ENCODE measurements at regions not wholly inside any gene's neighbourhood (a gene's known extent, or its start where the extent isn't known, plus 50 kb on each side); places are given as distances from the start of the nearest gene placed in this dataset.

DNA sequence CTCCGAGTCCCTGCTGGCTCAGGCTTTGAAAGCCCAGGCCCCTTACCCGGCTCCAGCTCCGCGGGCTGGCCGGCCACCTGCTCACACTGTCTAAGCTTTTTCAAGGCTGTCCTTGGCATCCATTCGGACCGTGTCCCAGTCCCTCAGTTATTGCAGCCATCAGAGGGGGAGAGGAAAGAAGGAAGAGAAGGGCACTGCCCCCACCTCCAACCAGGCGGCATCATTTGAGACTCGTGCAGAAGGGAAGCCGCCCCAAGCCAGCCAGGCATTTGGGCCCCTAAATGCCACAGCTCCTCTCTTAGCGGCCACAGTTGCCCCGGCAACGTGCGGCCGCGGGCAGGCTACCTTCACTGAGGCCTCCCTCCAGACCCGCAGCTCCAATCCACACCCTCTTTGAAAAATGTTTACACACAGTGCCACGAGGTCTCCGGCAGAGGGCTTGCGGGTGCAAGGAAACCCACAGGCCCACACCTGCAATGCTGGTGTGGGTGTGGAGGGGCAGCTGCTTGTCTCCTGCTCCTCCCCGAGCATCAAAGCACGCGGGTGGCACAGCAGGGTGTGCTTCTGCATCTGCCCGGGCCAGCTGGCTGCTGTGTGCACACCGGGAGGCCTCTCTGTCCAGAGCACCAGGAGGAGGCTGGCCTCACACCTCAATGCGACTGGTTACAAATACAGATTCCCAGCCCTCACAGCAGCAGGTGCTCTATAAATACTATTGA, 124.4 kb downstream of the CTTN start:
- peak; percentile 99 for DNase-seq

DNA sequence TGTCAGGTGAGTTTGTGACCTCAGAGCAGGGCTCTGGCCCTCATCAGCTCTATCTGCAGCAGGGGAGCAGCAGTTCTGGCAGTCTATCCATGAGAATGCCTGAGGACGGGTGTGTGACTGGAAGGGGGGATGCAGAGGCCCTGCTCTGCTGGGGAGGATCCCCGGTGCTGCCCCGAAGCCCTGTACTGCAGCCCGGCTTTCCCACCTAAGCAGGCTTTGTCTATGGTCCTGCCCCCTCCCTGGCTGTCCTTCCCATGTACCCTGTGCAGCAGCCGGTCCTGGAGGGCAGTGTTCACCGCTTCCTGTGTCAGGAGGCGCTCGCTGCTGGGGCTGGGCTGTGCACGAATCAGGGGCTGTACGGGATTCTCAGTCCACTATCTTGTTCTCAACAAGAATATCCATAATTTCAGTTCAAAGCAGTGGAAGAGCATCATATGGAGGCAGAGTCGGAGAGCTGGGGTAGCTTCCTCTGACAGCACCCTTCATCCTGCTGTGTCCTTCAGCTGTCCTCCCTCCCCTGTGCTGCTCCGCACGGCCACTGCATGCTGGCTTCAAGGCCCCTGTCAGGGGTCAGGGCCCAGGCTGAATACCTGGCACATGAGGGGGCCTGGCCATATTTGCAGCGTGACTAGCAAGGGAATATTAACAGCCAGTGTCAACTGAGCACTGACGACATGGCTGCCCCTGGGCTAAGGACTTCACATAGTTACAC, 125.2 kb downstream of the CTTN start:
- DNase-seq: peak; percentile 67

DNA sequence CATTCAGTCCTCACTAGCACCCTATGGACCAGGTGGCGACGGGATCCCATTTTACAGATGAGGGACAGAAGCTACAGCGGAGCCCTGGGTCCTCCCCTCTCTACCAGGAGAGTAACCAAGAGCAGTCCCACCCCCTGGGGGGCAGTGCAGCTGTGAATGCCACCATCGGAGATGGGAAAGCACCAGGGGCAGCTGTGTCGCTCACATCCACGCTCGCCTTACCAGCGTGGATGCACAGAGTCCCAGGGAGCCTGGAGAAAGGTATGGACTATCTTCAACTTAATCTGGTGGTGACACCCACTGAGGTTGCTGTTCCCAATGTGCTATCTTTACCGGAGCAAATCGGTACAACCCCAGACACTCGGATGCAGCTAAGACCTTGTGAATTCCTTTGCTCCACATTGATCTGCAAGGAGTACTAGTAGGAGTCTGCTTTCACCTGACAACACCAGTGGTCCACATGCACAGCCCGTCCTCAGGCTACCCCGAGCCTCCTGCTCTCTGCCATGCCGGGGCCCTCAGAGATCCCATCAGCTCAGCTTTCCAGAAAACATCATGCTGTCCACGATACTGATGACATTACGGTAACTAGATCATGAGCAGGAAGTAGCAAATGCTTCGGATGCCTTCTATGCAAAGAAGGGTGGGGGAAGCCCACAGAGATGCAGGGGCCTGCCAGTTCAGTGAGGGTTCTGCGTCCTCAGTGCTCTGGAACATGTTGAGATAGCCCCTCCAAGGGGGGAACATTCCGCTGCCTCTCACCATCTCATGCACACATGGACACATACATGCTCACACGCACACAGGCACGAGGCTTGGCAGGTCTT, 126.0 kb downstream of the CTTN start:
- DNase-seq: peak; percentile 47

- no peak for DNase-seq
Measured at GRCh38 chr11:70525006-70525405, 126.7 kb downstream of the CTTN start.

GRCh38 chr11:70525466-70525865, 127.1 kb downstream of the CTTN start:
- DNase-seq: no peak

- no peak for DNase-seq
Measured at GRCh38 chr11:70526116-70527045, 128.1 kb downstream of the CTTN start.

DNA sequence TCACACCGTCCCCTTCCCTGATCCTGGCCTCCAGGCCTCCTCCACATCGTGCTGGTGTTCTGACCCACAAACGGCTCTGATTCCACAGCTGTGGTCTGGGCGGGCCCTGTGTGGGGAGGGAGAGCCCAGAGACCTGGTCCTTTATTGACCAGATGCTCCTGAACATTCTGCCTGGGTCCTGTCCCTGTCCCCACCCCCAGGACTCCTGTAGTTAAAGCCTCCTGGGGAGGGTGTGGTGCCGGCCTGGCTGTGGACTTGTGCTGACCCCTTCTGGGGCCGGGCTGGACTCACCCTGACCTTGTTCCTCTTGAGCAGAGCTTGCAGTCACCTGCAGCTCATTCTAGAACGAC, 128.7 kb downstream of the CTTN start:
- DNase-seq: no peak

DNA sequence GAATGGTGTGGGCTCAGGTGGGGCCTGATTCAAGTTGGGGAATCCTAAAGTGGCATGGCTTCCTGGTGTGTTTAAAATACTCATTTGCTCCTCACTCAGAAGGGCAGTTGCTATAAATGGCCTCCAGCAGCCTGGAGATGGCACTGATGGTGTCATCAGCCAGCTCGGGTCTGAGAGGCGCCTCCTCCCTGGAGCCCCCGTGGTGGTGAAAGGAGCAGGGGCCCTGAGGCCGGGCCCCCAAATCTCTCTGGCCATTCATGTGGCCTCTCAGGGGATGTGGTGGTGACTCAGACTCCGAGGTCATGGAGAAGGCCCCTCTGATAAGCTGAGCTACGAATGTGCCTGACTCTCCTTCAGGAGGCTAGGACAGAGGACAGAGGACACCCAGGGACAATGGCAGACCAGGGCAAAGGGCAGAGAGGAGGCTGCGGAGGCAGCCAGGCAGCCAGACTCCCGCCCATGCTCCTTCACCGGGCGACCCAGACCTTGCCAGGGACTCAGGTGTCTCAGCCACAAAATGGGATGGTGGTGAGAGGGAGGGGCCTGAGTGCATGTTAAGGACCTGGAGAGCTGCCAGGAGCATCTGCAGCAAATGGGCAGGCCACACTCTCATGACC, 129.2 kb downstream of the CTTN start:
- no peak for DNase-seq

DNA sequence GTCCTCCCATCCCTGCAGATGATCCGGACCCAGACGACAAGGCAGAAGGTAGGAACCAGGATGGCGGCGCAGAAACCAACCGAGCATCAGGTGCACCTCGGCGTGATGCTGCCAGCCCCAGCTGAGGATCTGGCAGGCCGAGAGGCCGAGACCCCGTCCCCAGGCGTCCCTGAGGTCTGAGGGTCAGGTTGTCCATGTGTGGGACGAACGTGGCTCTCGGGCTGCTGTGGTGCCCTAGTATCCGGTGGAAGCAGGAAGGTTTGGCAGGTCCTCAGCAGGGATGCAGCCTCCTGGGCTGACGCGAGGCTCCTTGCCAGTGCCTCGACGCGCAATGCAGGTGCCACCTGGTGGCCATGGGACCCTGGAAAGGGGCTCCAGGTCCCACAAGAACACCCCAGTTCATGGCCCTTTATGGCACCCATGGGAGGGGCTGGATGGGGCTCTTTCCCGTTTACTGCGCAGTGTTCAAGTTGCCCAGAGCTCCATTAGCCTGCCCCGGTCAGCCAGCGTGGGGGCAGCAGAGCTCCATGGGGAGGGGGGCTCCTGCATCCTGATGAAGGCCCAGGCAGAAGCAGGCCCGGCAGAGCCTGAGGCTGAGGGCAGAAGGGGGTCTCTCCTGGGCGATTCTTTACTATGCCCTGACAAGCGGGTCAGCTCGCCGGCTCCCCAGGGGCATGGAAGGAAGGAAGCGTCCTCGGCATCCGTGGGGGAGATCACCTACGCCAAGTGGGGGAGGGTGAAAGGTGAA, 129.9 kb downstream of the CTTN start:
- no peak for DNase-seq

- DNase-seq: no peak
Measured at GRCh38 chr11:70528794-70529580, 130.7 kb downstream of the CTTN start.

- no peak for DNase-seq
Measured at GRCh38 chr11:70530010-70530409, 131.7 kb downstream of the CTTN start.

DNA sequence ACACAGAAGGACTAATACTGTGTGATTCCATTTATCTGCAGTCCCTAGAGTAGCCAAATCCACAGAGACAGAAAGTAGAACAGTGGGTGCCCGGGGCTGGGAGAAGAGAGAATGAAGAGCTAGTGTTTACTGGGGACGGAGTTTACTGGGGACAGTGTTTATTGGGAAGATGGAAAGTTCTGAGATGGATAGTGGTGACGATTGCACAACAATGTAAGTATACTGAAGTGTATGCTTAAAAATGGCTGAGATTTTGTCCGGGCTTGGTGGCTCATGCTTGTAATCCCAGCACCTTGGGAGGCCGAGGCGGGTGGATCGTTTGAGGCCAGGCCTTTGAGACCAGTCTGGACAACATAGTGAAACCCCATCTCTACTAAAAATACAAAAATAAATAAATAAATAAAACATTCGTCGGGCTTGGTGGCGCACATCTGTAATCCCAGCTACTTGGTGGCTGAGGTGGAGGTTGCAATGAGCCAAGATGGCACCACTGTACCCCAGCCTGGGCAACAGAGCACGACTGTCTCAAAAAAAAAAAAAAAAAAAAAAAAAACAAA, 132.4 kb downstream of the CTTN start:
- no peak for DNase-seq

GRCh38 chr11:70531281-70532065, 133.1 kb downstream of the CTTN start:
- no peak for DNase-seq

GRCh38 chr11:70532066-70532440, 133.7 kb downstream of the CTTN start:
- peak; percentile 69 for DNase-seq

DNA sequence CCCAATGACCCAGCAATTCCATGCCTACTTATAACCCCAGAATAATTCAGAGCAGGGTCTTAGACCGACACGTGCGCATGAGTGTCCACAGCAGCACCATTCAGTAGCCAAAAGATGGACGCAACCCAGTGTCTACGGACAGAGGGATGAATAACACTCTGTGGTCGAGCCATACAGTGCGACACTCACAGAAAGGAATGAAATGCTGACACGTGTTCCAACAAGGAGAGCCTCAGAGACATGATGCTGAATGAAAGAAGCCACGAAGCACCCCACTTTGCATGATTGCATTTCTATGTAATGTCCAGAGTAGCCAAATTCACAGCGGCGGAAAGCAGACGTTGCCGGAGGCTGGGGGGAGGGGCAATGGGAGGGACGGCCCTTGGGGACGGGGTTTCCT, 134.4 kb downstream of the CTTN start:
- DNase-seq: no peak

DNA sequence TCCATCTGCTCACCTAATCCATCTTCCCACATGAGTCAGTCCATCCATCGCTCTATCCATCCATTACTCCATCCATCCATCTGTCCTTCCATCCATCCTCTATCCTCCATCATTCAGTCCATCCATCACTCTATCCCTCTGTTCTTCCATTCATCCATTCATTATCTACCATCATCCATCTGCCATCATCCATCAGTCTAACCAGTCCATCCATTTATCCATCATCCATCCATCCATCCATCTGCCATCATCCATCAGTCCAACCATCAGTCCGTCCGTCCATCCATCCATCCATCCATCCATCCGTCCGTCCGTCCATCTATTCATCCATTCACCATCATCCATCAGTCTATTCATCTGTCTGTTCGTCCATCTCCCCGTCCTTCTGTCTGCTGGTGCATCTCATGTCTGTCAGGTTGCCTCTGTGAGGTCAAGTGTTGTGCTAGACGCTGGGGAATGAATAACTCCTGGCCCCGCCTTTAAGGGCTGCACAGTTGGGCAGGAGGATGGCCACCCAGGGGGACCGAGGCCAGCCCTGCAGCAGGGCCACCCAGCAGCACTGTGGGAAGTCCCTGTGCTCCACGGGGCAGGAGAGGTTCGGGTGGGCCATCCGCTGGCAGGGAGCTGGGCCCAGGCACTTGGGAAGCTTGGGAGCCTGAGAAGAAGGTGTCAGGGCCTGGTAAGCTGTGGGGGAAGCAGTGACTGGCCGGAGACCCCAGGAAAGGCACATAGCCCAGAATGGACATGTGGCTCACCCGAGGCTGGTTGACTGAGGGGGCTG, 137.1 kb downstream of the CTTN start:
- no peak for DNase-seq

DNA sequence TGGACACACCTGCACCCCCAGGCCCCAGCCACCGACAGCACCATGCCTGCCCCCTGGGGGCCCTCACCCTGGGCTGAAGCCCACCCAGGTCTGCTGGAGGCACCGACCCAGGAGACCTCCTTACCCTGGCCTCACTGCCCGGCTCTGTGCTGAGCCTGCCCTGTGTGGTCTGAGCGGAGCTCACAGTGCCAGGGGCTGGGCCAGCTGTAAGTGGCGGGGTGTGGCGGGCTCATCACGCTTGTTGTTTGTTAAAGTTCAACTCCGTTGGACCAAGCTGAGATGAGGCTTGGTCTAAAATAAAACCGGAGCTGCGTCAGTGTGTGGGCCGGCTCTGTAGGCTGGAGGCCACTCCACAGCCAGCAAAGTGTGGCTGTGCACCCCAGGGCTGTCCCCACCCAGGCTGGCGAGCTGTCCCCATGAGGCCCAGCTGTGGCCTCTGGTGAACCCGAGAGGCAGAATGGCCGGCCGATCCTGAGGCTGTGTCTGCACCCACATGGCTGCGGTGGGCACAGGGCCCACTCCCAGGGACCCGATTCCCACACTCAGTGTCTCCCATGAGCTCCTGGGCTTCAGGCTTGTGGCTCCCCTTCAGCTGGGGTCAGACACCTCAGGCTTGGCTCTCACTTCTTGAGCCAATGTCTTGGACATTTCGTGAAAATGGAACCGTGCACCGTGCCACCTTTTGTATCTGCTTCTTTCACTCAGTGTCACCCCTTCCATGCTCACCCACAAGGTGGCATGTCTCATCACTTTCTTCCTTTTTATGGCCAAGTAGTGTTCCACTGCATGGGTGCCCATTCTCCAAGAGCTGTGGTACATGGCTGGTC, 137.9 kb downstream of the CTTN start:
- no peak for DNase-seq

Data from NCI-H146 (cell line).